ENCODE measurements at regions not wholly inside any gene's neighbourhood (a gene's known extent, or its start where the extent isn't known, plus 50 kb on each side); places are given as distances from the start of the nearest gene placed in this dataset.

DNA sequence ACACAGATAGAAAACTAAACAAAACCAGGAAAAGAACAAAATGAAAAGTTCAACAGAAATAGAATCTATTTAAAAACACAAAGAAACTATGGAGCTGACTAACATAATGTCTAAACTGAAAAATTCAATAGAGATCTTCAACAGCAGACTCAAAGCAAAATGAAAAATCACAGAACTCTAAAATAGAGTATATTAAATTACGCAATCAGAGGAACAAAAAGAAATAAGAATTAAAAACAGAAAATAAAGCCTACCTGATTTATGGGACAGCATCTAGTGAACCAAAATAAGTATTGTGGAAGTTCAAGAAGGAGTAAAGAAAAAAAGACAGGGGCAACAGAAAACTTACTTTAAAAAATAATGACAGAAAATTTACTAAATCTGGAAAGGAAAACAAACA lies 152.1 kb upstream of the GALNT5 start:
- Histone ChIP-seq H3K4me1 (ENCODE audit: control insufficient read depth in 5 of 5, insufficient read depth in 5 of 5, low read length in 5 of 5) (peaks cover 0 to 2% (median 0%) of the 10 kb centered on the region in 5 donors), H3K9ac (ENCODE audit: insufficient read depth in 1 of 2, low read length in 2 of 2) (no peak overlapping the region), H3K27ac (ENCODE audit: low read depth in 1 of 2, low read length in 1 of 2) (no peak overlapping the region), H3K4me3 (no peak overlapping the region), H3K9me3 (ENCODE audit: control insufficient read depth in 4 of 4, insufficient read depth in 3 of 4, low read length in 3 of 4) (peaks cover 0 to 12% (median 5%) of the 10 kb centered on the region in 4 donors), H3K27me3 (ENCODE audit: control insufficient read depth in 3 of 3, insufficient read depth in 3 of 3, low read length in 2 of 3) (no peaks in the 10 kb centered on the region), H3K36me3 (ENCODE audit: control insufficient read depth in 4 of 4, insufficient read depth in 4 of 4, low read length in 4 of 4) (no peaks in the 10 kb centered on the region)
- WGBS, 2 donors: 95 to 96% methylated on average over 1 of the region's 1 CpG
- TF ChIP-seq, protein P1, sequence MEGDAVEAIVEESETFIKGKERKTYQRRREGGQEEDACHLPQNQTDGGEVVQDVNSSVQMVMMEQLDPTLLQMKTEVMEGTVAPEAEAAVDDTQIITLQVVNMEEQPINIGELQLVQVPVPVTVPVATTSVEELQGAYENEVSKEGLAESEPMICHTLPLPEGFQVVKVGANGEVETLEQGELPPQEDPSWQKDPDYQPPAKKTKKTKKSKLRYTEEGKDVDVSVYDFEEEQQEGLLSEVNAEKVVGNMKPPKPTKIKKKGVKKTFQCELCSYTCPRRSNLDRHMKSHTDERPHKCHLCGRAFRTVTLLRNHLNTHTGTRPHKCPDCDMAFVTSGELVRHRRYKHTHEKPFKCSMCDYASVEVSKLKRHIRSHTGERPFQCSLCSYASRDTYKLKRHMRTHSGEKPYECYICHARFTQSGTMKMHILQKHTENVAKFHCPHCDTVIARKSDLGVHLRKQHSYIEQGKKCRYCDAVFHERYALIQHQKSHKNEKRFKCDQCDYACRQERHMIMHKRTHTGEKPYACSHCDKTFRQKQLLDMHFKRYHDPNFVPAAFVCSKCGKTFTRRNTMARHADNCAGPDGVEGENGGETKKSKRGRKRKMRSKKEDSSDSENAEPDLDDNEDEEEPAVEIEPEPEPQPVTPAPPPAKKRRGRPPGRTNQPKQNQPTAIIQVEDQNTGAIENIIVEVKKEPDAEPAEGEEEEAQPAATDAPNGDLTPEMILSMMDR (IDR thresholded peaks at IDR 0.05; ENCODE audit: control extremely low read depth, extremely low read depth): no peak
- DNase-seq (no peak), ATAC-seq (ENCODE audit: insufficient read depth, low FRiP score) (no peak)

DNA sequence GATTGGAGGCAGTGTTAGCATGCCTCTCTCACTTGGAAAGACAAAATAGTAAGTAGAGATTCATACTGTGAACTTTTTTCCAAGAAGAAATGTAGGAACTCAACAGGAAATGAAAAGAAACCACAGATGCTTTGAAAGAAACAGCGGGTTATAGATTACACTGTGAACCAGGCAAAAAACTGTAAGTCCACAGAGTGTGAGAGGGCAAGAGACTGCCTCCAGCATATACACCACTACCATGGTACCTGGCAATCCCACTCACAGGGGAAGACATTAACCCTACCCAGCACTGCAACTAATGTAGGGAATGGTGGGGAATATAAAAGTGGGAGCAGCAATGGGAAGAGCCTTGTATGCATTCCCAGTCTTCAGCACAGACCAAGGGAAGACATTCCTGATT lies 150.6 kb upstream of the GALNT5 start:
- TF ChIP-seq, protein P1 (IDR thresholded peaks at IDR 0.05; ENCODE audit: control extremely low read depth, extremely low read depth): no peak
- Histone ChIP-seq H3K9ac (ENCODE audit: insufficient read depth in 1 of 2, low read length in 2 of 2) (no peak overlapping the region), H3K9me3 (ENCODE audit: control insufficient read depth in 4 of 4, insufficient read depth in 3 of 4, low read length in 3 of 4) (peaks cover 0 to 12% (median 6%) of the 10 kb centered on the region in 4 donors), H3K27me3 (ENCODE audit: control insufficient read depth in 3 of 3, insufficient read depth in 3 of 3, low read length in 2 of 3) (no peaks in the 10 kb centered on the region), H3K27ac (ENCODE audit: low read depth in 1 of 2, low read length in 1 of 2) (no peak overlapping the region), H3K4me1 (ENCODE audit: control insufficient read depth in 5 of 5, insufficient read depth in 5 of 5, low read length in 5 of 5) (peaks cover 0 to 2% (median 0%) of the 10 kb centered on the region in 5 donors), H3K4me3 (no peak overlapping the region), H3K36me3 (ENCODE audit: control insufficient read depth in 4 of 4, insufficient read depth in 4 of 4, low read length in 4 of 4) (no peaks in the 10 kb centered on the region)
- DNase-seq (no peak), ATAC-seq (ENCODE audit: insufficient read depth, low FRiP score) (no peak)
- 80 to 82% methylated on average over 1 of the region's 1 CpG for WGBS, 2 donors

DNA sequence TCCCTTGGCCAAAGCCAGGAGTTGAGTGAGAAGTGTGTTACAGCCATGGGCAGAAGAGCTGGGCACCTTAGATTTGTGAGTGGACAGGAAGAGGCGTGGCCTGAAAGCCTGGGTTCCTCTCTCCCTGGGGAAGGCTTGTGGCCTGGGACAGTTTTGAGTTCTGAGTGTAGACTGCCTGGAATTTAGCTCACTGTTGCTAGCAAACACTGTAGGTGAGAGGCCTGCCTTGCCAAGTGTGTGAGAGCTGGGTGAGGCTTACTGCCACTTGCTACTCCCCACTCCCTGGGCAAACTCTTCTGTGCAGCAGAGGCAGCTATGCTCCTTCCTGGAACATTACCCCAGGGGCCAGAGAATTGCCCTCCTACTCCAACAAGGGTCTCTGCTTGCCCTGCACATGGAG lies 150.0 kb upstream of the GALNT5 start:
- no peaks in the 10 kb centered on the region for H3K27me3 ChIP-seq (ENCODE audit: control insufficient read depth in 3 of 3, insufficient read depth in 3 of 3, low read length in 2 of 3)
- DNase-seq (no peak), ATAC-seq (ENCODE audit: insufficient read depth, low FRiP score) (peak; percentile 81)
- no peak overlapping the region for H3K4me3 ChIP-seq
- H3K27ac ChIP-seq (ENCODE audit: low read depth in 1 of 2, low read length in 1 of 2): peak overlapping the region in 1 of 2 donors; percentile 9
- H3K36me3 ChIP-seq (ENCODE audit: control insufficient read depth in 4 of 4, insufficient read depth in 4 of 4, low read length in 4 of 4): no peaks in the 10 kb centered on the region
- peaks cover 0 to 2% (median 0%) of the 10 kb centered on the region in 5 donors for H3K4me1 ChIP-seq (ENCODE audit: control insufficient read depth in 5 of 5, insufficient read depth in 5 of 5, low read length in 5 of 5)
- TF ChIP-seq, protein P1 (IDR thresholded peaks at IDR 0.05; ENCODE audit: control extremely low read depth, extremely low read depth): no peak
- H3K9me3 ChIP-seq (ENCODE audit: control insufficient read depth in 4 of 4, insufficient read depth in 3 of 4, low read length in 3 of 4): peaks cover 0 to 12% (median 6%) of the 10 kb centered on the region in 4 donors
- no peak overlapping the region for H3K9ac ChIP-seq (ENCODE audit: insufficient read depth in 1 of 2, low read length in 2 of 2)
- 50 to 71% methylated on average over 1 of the region's 1 CpG for WGBS, 2 donors

DNA sequence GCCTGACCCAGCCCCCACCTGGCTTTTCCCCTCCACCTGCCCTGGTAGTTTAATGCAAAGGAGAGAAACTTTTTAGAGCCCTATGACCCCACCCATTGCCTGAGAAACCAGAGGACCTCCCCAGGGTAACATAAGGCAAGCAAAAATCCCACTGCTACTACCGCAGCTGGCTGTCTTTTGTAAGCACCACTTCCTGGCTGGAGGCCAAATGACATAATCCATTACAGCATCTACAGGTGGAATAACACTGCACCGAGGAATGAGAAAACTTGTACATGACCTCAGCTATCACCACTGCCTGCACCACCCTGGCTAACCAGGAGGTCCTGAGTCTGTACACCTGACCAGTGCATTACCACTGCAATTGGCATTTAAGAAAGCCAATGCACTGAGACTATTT lies 149.6 kb upstream of the GALNT5 start:
- WGBS, 2 donors: 29 to 62% methylated on average over 2 of the region's 2 CpGs
- Histone ChIP-seq H3K9ac (ENCODE audit: insufficient read depth in 1 of 2, low read length in 2 of 2) (no peak overlapping the region), H3K9me3 (ENCODE audit: control insufficient read depth in 4 of 4, insufficient read depth in 3 of 4, low read length in 3 of 4) (peaks cover 0 to 12% (median 6%) of the 10 kb centered on the region in 4 donors), H3K27me3 (ENCODE audit: control insufficient read depth in 3 of 3, insufficient read depth in 3 of 3, low read length in 2 of 3) (no peaks in the 10 kb centered on the region), H3K4me3 (no peak overlapping the region), H3K27ac (ENCODE audit: low read depth in 1 of 2, low read length in 1 of 2) (peak overlapping the region in 1 of 2 donors; percentile 9), H3K36me3 (ENCODE audit: control insufficient read depth in 4 of 4, insufficient read depth in 4 of 4, low read length in 4 of 4) (no peaks in the 10 kb centered on the region), H3K4me1 (ENCODE audit: control insufficient read depth in 5 of 5, insufficient read depth in 5 of 5, low read length in 5 of 5) (peaks cover 0 to 2% (median 0%) of the 10 kb centered on the region in 5 donors)
- ATAC-seq (ENCODE audit: insufficient read depth, low FRiP score): peak; percentile 19
- peak in 2 of 3 donors; percentile 3 to 10 for DNase-seq
- TF ChIP-seq, protein P1 (IDR thresholded peaks at IDR 0.05; ENCODE audit: control extremely low read depth, extremely low read depth): no peak

Measured in lung (tissue), 11 donors.